ENCODE measurements at regions not wholly inside any gene's neighbourhood (a gene's known extent, or its start where the extent isn't known, plus 50 kb on each side); places are given as distances from the start of the nearest gene placed in this dataset.

DNA sequence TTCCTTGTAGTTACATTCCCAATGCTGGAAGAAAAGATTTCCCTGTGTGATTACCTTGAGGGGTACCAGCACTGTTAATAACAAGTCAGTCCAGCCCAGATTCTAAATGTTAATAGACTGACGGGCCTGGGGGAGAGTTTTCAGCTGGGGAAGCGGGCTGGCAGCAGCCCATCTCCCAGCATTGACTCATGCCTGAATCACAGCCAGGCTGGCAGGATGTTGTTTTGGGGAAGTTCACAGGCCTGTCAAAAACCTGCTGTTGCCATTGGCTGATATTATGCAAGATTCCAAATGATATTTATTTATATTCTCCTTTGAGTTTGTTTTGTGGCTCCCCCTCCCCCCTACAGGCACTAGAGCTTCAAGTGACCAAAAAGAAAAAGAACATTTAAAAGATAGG lies 213.9 kb upstream of the CNR1 start:
- no peak for DNase-seq (ENCODE audit: low spot score)

GRCh38 chr6:88378639-88379038 lies 212.5 kb upstream of the CNR1 start:
- no peak for DNase-seq (ENCODE audit: low spot score)

DNA sequence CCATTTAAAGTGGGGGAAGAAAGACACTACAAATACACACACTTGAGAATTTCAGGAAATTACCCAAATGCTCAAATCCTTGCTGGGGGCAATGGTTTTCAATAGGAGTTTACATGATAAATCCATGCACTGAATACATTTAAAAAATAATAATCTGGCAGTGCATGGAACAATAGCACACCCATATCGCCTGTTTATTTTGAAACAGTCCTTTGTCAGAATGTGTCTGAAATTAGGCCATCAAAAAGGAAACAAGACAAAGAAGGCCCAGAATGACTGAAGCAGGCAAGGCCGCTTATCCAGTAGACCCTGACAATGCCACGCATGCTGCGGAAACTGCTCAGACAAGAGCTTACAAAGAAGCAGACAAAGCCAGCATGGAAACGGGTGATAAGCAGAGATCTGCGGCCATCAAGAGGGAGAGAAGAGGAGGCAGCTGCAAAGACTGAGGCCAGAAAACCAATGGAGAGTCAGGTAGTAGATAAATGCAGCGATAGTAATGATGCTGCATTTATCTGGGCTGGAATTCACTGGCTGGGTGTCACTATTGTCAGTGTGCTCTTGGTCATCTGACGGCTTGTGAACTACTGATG lies 211.9 kb upstream of the CNR1 start:
- DNase-seq (ENCODE audit: low spot score): no peak

- DNase-seq (ENCODE audit: low spot score): no peak
Measured at GRCh38 chr6:88376768-88377387, 210.7 kb upstream of the CNR1 start.

DNA sequence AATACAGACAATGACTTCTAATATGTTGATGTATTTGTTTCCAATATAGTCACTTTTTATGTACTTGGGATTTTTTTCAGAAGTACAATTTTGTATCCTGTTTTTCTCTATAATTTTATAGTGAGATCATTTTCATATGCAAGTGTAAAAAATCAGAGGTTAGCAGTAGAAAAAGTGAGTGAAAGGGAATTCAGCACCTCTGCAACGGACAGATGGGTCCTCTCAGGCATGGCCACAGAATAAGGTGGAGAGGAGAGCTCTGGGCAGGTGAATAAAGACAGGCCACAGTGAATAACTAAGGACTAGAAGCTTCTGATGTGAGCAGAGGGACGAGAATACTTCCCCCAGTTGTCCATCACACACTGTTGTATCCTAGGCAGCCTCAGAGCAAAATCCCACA lies 210.1 kb upstream of the CNR1 start:
- DNase-seq (ENCODE audit: low spot score): no peak

GRCh38 chr6:88374553-88374952 lies 208.4 kb upstream of the CNR1 start:
- no peak for DNase-seq (ENCODE audit: low spot score)

- no peak for DNase-seq (ENCODE audit: low spot score)
Measured at GRCh38 chr6:88371480-88371879, 205.3 kb upstream of the CNR1 start.

- no peak for DNase-seq (ENCODE audit: low spot score)
Measured at GRCh38 chr6:88370127-88370710, 204.1 kb upstream of the CNR1 start.

- DNase-seq (ENCODE audit: low spot score): no peak
Measured at GRCh38 chr6:88369262-88369661, 203.1 kb upstream of the CNR1 start.

DNA sequence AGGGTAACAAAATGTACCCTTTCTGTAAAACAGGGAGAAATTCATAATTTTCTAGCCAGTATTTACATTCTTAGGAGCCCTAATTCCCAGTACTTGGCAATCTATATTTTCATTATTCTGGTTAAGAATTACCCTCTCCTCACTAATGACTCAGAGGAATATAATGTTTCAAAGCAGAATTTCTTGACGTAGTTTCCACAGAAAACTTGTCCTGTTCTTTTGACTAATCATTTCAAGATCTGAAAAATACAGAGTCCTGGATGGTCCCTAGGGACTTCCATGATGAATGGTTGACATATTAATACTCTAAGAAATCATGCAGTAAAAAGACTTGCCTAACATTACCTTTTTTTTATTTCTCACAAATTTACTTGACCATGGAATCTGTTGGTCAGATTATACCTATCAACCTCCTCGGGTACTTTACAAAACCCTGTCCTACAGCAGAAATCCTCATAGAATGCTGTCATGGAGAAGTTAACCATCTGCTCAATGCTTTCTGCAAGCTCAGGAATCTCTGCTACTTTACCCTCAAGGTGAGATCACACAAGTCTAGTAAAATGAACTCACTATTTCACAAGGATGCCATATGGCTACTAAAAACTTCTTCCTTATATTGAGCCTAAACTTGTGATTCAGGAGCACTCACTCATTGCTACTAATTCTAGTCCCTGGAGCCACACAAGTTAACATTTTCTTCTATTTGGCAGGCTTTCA lies 202.1 kb upstream of the CNR1 start:
- DNase-seq (ENCODE audit: low spot score): no peak

GRCh38 chr6:88367248-88367647 lies 201.1 kb upstream of the CNR1 start:
- no peak for DNase-seq (ENCODE audit: low spot score)

DNA sequence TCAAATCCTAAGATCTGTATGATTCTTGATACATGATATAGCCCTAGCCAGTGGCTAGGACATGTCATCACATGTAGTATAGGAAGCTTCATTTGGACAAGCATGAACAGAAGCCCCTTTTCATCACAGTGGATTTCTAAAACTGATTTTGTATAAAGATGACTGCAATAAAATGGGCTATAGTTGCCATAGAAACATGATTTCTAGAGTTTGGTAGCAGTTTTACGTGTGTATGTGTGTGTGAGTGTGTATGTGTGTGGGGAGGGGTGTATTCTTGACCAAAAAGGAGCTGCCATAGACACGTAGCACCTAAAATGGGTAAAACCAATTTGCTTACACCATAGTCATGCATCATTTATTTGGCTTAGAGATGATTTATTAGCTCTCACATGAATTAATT lies 200.5 kb upstream of the CNR1 start:
- DNase-seq (ENCODE audit: low spot score): no peak

- DNase-seq (ENCODE audit: low spot score): no peak
Measured at GRCh38 chr6:88365656-88366055, 199.5 kb upstream of the CNR1 start.

DNA sequence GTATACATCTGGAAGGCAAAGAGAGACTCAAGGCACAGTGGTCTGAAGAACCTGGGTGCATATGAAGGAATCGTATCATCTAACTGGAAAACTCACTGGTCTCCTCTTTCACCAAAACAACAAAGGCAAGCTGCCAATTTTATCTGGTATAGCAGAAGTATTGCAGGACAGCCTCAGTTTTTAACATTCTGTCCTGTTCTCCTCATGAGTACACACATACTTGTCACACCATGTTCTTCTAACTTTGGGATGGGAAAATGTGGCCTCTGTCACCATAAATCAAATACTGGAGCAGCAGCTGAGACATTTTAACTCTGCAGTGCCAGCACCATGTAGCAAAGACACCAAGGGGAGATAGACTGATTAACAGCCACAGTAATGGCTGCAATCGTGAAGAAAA lies 199.1 kb upstream of the CNR1 start:
- no peak for DNase-seq (ENCODE audit: low spot score)

DNA sequence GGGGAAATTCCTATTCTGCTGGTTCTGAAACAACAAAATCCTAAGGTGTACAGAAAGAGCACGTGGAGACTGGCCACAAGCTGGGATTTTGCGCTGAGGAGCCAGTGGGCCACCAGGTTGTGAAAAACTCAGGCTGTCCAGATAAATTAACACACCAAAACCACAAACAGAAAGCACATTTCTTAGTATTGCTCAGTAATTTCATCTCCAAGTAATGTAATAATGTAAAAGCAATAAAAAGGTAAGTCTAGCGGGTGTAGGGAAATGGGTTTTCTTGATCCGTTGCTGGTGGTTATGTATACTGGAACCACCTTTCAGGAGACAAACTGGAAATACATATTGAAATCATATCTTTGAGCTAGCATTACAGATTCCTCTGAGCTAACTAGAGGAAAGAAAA lies 195.6 kb upstream of the CNR1 start:
- DNase-seq (ENCODE audit: low spot score): no peak

- DNase-seq (ENCODE audit: low spot score): no peak
Measured at GRCh38 chr6:88361298-88361697, 195.2 kb upstream of the CNR1 start.

- no peak for DNase-seq (ENCODE audit: low spot score)
Measured at GRCh38 chr6:88360203-88360797, 194.2 kb upstream of the CNR1 start.

GRCh38 chr6:88359530-88360202 lies 193.5 kb upstream of the CNR1 start:
- no peak for DNase-seq (ENCODE audit: low spot score)

- no peak for DNase-seq (ENCODE audit: low spot score)
Measured at GRCh38 chr6:88358846-88359245, 192.7 kb upstream of the CNR1 start.

DNA sequence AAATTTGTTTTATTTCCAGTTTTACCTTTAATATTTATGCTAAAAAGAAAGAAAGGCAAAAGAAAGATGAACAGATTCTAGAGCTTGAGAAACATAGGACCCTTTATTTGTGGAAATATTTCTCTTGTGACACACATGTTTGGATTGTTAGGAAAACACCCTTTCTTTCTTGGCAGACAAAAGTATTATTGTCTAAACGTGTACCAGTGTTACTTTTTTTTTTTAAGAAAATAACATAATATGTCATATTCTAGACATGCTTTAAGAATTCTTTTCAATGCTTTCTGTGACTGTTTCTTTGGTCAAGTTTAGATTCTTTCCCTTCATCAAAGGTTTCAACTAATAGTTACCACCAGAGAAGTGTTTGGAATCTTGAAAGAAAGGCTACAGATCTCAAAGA lies 183.4 kb upstream of the CNR1 start:
- DNase-seq (ENCODE audit: low spot score): no peak

- no peak for DNase-seq (ENCODE audit: low spot score)
Measured at GRCh38 chr6:88342336-88342735, 176.2 kb upstream of the CNR1 start.

GRCh38 chr6:88339761-88340160 lies 173.6 kb upstream of the CNR1 start:
- DNase-seq (ENCODE audit: low spot score): no peak
